Epithelial cell of proximal tubule (primary cell): ENCODE measurements at regions not wholly inside any gene's neighbourhood (a gene's known extent, or its start where the extent isn't known, plus 50 kb on each side); places are given as distances from the start of the nearest gene placed in this dataset.

Source experiments
- DNase-seq: peaks from one replicate; pipeline ENCODE4 v3.0.0-alpha.2; 2011; ENCODE audit warnings: low read depth
- H3K4me3 ChIP-seq: 2 replicates; pipeline ENCODE4 v1.5.1; 2011; ENCODE audit warnings: low read depth, mild to moderate bottlenecking, low read length
- CTCF ChIP-seq: conservative IDR thresholded peaks from 2 replicates; pipeline ENCODE4 v1.5.1; 2012; ENCODE audit warnings: low read depth, mild to moderate bottlenecking, low read length

DNA sequence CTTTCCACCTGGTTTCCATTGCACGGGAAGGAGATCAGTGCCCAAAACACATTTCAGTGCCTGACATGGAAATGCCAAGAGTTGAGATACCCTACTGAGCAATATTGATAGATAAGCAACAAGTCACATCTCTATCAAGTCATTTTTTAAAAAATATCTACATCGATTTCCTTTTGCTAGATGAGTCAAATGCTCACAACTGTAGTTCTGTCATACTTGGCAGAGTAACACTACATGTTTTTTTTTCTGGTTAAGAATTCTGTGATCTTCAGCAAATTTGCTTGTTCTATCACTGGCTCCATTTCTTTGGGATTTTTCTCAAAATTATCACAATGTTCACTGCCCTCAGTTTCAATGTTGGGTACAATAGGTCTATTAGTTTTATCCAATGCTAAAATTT lies 145.4 kb downstream of the ZC3H11B start:
- no peak for TF ChIP-seq CTCF
- H3K4me3 ChIP-seq, result no peak overlapping the region

DNA sequence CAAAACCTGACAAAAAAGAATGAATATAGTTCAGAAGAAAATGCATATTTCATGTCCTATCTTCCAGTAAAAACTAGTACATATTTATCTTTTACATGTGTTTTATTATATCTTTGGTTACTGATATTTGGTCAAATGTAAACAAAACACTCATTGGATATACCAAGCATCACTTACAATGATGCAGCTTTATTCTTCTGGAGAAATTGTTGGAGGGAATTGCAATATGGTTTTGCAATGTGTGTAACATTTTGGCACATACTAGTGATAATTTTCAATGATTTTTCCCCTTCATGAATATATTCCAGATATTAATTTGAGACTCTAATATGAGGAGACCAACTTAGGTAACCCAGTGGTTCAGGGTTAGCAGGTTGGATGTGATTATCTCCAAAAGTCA lies 146.1 kb downstream of the ZC3H11B start:
- no peak for TF ChIP-seq CTCF
- DNase-seq, result no peak
- no peak overlapping the region for H3K4me3 ChIP-seq

More for the DNA sequence above, 145.4 kb downstream of the ZC3H11B start:
- DNase-seq, result no peak

DNA sequence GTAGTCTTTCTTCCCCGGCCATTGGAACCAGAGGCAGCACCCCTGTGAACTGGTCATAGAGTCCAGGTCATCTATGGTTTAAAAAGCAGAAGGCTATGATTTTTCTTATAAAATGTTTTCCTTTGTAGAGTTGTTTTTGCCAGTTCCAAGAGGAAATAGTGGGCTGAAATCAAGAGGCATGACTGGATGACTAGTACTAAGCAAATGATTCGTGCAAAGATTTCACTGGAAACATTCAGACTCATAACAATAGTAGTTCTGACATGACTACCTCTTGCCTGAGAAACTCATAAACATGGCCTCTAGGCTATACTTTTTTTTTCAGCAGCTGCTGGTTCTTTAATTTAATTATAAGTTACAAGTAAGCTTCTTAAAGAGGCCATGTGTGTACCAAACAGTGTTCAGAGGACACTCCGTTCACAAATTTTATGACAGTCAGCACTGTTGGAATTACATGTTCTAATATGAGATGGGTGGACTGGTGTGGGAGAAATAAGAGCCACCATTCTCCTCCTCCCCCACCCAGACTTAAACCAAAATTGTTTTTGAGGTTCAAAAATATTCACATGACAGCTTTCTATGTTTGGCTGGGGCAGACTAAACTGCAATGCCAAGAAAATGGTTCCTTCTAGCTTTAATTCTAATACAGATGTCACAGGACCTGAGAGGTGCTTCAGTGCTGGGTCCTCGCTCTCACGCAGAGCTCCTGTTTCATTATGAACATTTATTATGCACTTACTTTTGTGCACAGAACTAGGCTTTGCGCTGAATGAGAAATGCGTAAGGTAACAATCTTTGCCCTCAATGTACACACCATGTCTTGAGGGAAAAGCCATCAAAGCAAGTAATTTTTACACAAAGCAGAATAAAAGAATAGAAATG lies 147.5 kb downstream of the ZC3H11B start:
- peak; percentile 75 for DNase-seq
- H3K4me3 ChIP-seq, result no peak overlapping the region
- TF ChIP-seq CTCF, result no peak

GRCh38 chr1:219463636-219464035 lies 149.3 kb downstream of the ZC3H11B start:
- H3K4me3 ChIP-seq, result no peak overlapping the region
- TF ChIP-seq CTCF, result no peak
- DNase-seq, result no peak

DNA sequence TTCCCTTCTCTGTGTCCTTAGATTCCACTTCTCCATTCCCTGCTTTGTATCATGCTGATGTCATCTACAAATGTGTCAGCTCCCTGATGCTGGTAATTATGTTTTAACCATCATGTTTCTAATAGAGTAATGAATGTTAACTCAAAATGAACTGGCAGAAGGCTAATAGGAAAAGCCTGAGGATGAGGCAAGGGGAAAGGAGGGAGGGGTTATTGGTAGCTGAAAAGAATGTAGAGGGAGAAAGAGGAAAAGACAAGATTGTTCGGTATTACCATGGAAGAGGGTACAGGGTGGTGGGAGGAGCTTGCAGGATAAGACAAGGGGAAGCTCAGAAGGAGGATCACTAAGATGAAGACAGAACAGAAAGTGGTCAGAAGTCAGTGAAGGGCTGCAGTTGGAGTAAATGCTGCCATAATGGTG lies 150.9 kb downstream of the ZC3H11B start:
- TF ChIP-seq CTCF, result no peak
- DNase-seq, result no peak
- no peak overlapping the region for H3K4me3 ChIP-seq

- H3K4me3 ChIP-seq, result no peak overlapping the region
- no peak for TF ChIP-seq CTCF
- no peak for DNase-seq
Measured at GRCh38 chr1:219460896-219461815, 151.7 kb downstream of the ZC3H11B start.
